Lower leg skin (tissue), 4 donors: ENCODE measurements at regions not wholly inside any gene's neighbourhood (a gene's known extent, or its start where the extent isn't known, plus 50 kb on each side); places are given as distances from the start of the nearest gene placed in this dataset.

Experiments used
- DNase-seq, 2 donors: peaks; one replicate each; pipeline ENCODE4 v3.0.0-alpha.2; 2019; ENCODE audit warnings: low spot score in 2 of 2
- H3K4me3 ChIP-seq: fragments of 200-600 bp; sonication (generic); 2 replicates; pipeline ENCODE4 v1.5.1; 2017; ENCODE audit warnings: mild to moderate bottlenecking, low read depth; ENCODE audit not compliant: poor library complexity, severe bottlenecking
- CTCF ChIP-seq, 3 donors: fragments of 450-650 bp; IDR thresholded peaks; one replicate each; pipeline ENCODE4 v1.5.1; 2016; ENCODE audit warnings: antibody characterized with exemption in 3 of 3, mild to moderate bottlenecking in 3 of 3, moderate library complexity in 2 of 3
- POLR2A ChIP-seq, 2 donors: fragments of 450-650 bp; IDR thresholded peaks; one replicate each; pipeline ENCODE4 v1.6.1; 2016 to 2017; ENCODE audit warnings: antibody characterized with exemption in 2 of 2, mild to moderate bottlenecking in 1 of 2, moderate library complexity in 1 of 2
- WGBS, 2 donors: methylation state at CpG; one replicate each; pipeline ENCODE4 v1.1.5; 2018; 5-methylcytosine and 5-hydroxymethylcytosine counted together
- intact Hi-C: fragments of 100-400 bp; cut with DNase I; formaldehyde crosslinking; loops from one replicate; pipeline ENCODE4 v1.15.0; 2023; ENCODE audit warnings: low total_unique reads

- WGBS, 2 donors = 64 to 65% methylated on average over 5 of the region's 5 CpGs
- H3K4me3 ChIP-seq = no peak overlapping the region
- no peak for DNase-seq
- intact Hi-C loops = no loop called here
- TF ChIP-seq CTCF (IDR thresholded peaks at IDR 0.05) (no peak), POLR2A (IDR thresholded peaks at IDR 0.05) (no peak)
Observed at GRCh38 chr9:21728781-21729180, 73.7 kb upstream of the MTAP start.

- no peak for DNase-seq
- intact Hi-C loops = no loop called here
- no peak overlapping the region for H3K4me3 ChIP-seq
- TF ChIP-seq POLR2A (IDR thresholded peaks at IDR 0.05) = no peak
- no peak for TF ChIP-seq CTCF (IDR thresholded peaks at IDR 0.05)
- WGBS, 2 donors = 61 to 71% methylated on average over 2 of the region's 2 CpGs
Observed at GRCh38 chr9:21729648-21730047, 72.8 kb upstream of the MTAP start.

GRCh38 chr9:21730899-21731298 is 71.5 kb upstream of the MTAP start:
- WGBS, 2 donors = 53 to 55% methylated on average over 1 of the region's 1 CpG
- intact Hi-C loops = no loop called here
- TF ChIP-seq POLR2A (IDR thresholded peaks at IDR 0.05) = no peak
- TF ChIP-seq CTCF (IDR thresholded peaks at IDR 0.05) = no peak
- no peak for DNase-seq
- H3K4me3 ChIP-seq = no peak overlapping the region

GRCh38 chr9:21741151-21741550 is 61.3 kb upstream of the MTAP start:
- intact Hi-C loops = no loop called here
- no peak for DNase-seq

GRCh38 chr9:21744320-21744719 is 58.1 kb upstream of the MTAP start:
- no peak for TF ChIP-seq CTCF (IDR thresholded peaks at IDR 0.05)
- TF ChIP-seq POLR2A (IDR thresholded peaks at IDR 0.05) = no peak
- 41 to 56% methylated on average over 3 of the region's 3 CpGs for WGBS, 2 donors
- intact Hi-C loops = no loop called here
- no peak for DNase-seq
- no peak overlapping the region for H3K4me3 ChIP-seq

More at GRCh38 chr9:21741151-21741550, 61.3 kb upstream of the MTAP start:
- H3K4me3 ChIP-seq = no peak overlapping the region
- TF ChIP-seq POLR2A (IDR thresholded peaks at IDR 0.05) = no peak

GRCh38 chr9:21744841-21745240 is 57.6 kb upstream of the MTAP start:
- intact Hi-C loops = no loop called here
- H3K4me3 ChIP-seq = no peak overlapping the region
- TF ChIP-seq POLR2A (IDR thresholded peaks at IDR 0.05) = no peak
- TF ChIP-seq CTCF (IDR thresholded peaks at IDR 0.05) = no peak
- peak in 1 of 2 donors; percentile 21 for DNase-seq
